DND-41 (cell line): ENCODE measurements at regions not wholly inside any gene's neighbourhood (a gene's known extent, or its start where the extent isn't known, plus 50 kb on each side); places are given as distances from the start of the nearest gene placed in this dataset.

Experiments
- EZH2 ChIP-seq: IDR thresholded peaks from 3 replicates; pipeline ENCODE4 v1.6.1; 2012; ENCODE audit warnings: borderline replicate concordance, low read depth, mild to moderate bottlenecking, moderate library complexity, low read length, inconsistent platforms; ENCODE audit not compliant: severe bottlenecking
- TF ChIP-seq, protein P1 (sequence below): IDR thresholded peaks from 2 replicates; pipeline ENCODE4 v1.5.1; 2012; ENCODE audit warnings: borderline replicate concordance, low read length, moderate library complexity, mild to moderate bottlenecking; ENCODE audit not compliant: poor library complexity, severe bottlenecking; ENCODE audit errors: extremely low read depth

DNA sequence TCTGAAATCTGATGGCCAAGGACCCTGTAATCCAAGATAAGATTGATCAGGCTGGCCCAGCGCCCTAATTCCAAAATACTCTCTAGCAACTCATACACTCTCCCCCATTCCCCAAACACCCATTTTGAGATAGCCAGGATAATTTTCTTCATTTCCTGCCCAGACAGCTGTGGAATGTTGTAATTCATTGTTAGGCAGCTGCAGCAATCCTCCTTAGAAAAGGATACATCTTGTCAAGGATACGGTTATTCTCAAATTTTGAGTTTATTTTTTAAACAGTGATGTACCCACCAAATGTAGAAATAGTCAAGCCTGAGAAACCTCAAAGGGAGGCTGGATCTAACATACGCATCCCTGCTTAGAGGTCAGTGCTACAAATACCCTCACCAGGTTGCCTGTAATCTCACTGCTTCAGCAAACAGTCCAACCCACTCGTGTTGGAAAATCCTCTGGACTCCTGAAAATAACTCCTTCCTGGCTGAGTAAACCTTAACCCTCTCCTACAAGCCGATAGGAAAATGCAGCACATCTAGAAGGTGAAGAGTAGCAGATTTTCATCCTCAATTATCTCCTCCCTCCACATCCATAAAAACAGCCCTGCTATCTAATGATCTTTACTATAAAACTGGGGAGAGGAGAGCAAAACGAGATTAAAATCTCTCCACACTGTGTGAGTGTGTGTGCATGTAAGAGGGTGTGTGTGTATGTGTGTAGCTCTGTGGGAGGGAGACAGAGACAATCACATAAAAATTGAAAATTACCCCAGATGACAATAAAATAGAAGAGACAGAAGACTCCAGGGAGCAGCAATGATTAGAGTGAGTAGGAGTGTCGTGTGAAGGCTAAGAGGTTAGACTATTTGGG, 683.1 kb downstream of the DIAPH3 start:
- TF ChIP-seq, protein P1, sequence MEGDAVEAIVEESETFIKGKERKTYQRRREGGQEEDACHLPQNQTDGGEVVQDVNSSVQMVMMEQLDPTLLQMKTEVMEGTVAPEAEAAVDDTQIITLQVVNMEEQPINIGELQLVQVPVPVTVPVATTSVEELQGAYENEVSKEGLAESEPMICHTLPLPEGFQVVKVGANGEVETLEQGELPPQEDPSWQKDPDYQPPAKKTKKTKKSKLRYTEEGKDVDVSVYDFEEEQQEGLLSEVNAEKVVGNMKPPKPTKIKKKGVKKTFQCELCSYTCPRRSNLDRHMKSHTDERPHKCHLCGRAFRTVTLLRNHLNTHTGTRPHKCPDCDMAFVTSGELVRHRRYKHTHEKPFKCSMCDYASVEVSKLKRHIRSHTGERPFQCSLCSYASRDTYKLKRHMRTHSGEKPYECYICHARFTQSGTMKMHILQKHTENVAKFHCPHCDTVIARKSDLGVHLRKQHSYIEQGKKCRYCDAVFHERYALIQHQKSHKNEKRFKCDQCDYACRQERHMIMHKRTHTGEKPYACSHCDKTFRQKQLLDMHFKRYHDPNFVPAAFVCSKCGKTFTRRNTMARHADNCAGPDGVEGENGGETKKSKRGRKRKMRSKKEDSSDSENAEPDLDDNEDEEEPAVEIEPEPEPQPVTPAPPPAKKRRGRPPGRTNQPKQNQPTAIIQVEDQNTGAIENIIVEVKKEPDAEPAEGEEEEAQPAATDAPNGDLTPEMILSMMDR: no peak
- no peak for TF ChIP-seq EZH2
